ENCODE measurements at regions not wholly inside any gene's neighbourhood (a gene's known extent, or its start where the extent isn't known, plus 50 kb on each side); places are given as distances from the start of the nearest gene placed in this dataset.

DNA sequence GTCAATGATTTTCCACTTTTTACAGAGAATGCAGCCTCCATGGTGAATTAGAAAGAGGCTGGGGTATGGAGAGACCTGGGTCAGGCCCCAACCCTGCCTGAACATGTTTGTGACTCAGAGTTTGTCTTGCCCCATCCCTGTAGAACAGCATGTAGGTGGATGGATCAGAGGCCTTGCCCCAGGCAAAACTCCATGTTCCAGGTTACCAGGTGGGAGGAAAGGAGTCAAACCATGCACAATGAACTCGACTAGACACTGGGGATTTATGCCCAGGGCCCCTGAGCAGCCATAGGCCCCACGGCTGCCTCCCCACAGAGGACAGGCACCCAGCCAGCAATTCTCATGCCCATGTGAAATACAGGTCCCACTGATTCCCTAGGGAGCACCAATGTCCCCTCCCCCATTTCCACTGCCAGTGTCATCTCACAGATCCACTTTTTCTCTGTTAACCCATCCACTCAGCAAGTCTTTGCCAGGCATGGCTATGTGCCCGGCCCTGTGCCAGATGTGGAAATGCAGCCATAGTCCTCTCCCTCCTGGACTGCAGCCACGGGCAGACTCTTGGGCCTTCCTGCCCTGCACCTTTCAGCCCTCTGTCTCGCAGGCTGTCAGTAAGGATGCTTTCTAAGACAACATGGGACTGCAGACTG, 737.8 kb upstream of the HS6ST1 start:
- Histone ChIP-seq H3K4me3 (ENCODE audit: extremely low read depth, insufficient read depth, low read length, poor library complexity, severe bottlenecking) (no peak overlapping the region), H3K27ac (ENCODE audit: low read depth, low read length, severe bottlenecking) (no peak overlapping the region), H3K9me3 (ENCODE audit: control insufficient read depth, low read length) (no peaks in the 10 kb centered on the region), H3K36me3 (ENCODE audit: control insufficient read depth, insufficient read depth, low read length) (no peaks in the 10 kb centered on the region), H3K4me1 (ENCODE audit: control insufficient read depth, insufficient read depth, low read length, poor library complexity, severe bottlenecking) (peaks cover 12% of the 10 kb centered on the region)
- 68 to 92% methylated on average over 4 to 5 of the region's 5 CpGs for WGBS, 2 experiments (ENCODE audit: insufficient coverage in 2 of 2)

DNA sequence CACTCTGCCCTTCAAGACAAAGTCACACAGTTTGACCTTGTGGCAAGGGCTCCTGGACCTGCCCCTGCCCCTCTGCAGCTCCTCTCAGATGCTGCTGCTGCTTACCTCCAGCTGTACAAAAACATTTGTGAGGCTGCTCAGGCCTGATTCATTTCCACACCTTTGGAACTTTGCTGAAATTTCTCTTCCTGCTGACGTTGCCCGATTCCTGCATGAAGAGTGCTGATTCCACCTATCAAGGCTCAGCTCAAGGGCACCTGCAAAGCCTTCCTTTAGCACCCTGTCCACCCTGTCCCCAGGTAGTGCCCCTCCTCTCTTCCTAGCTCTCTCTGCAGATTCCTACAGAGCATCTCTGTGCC, 738.3 kb upstream of the HS6ST1 start:
- Histone ChIP-seq H3K36me3 (ENCODE audit: control insufficient read depth, insufficient read depth, low read length) (no peaks in the 10 kb centered on the region), H3K9me3 (ENCODE audit: control insufficient read depth, low read length) (no peaks in the 10 kb centered on the region), H3K27ac (ENCODE audit: low read depth, low read length, severe bottlenecking) (no peak overlapping the region), H3K4me1 (ENCODE audit: control insufficient read depth, insufficient read depth, low read length, poor library complexity, severe bottlenecking) (peaks cover 16% of the 10 kb centered on the region), H3K4me3 (ENCODE audit: extremely low read depth, insufficient read depth, low read length, poor library complexity, severe bottlenecking) (no peak overlapping the region)
- WGBS, 2 experiments (ENCODE audit: insufficient coverage in 2 of 2), result 80 to 92% methylated on average over 2 of the region's 2 CpGs

DNA sequence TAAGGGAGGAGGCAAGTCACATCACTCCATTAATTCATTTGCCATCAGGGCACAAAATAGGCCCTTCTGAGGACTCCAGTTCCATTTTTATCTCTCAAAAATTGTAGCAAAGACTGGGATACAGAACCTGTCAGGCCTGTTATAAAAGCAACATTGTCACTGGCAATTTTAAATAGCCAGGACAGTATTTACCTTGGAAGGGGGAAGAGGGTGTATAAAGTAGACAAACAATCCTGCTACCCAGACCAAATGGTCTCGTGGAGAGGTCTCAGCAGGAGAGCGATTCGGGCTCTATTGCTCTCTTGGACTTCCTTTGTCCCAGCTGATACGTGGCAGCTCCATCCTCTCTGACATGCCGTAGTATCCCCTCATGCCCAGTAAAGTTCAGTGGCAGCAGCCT, 740.3 kb upstream of the HS6ST1 start:
- Histone ChIP-seq H3K27ac (ENCODE audit: low read depth, low read length, severe bottlenecking) (no peak overlapping the region), H3K9me3 (ENCODE audit: control insufficient read depth, low read length) (no peaks in the 10 kb centered on the region), H3K36me3 (ENCODE audit: control insufficient read depth, insufficient read depth, low read length) (no peaks in the 10 kb centered on the region), H3K4me3 (ENCODE audit: extremely low read depth, insufficient read depth, low read length, poor library complexity, severe bottlenecking) (no peak overlapping the region), H3K4me1 (ENCODE audit: control insufficient read depth, insufficient read depth, low read length, poor library complexity, severe bottlenecking) (peaks cover 18% of the 10 kb centered on the region)
- WGBS, 2 experiments (ENCODE audit: insufficient coverage in 2 of 2), result 98 to 100% methylated on average over 4 to 5 of the region's 5 CpGs

DNA sequence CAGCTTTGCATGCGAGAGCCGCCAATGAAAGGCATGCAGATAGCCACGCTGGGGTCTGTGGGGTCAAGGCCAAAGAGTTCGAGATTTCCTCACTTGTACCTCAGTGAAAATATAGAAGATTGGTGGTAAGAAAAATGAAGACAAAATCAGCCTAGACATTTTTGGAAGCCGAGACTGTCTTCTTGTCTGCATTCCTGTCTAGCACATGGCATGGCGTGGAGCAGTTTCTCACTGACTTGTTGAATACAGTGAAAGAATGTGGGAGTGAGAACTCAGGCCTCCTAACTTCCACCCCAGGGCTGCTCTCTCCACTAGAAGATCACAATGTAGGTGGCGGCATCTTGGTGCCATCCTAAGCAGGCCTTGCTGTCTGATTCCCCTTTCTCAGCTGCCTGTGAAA, 740.8 kb upstream of the HS6ST1 start:
- 88 to 98% methylated on average over 1 to 5 of the region's 7 CpGs for WGBS, 2 experiments (ENCODE audit: insufficient coverage in 2 of 2)
- H3K9me3 ChIP-seq (ENCODE audit: control insufficient read depth, low read length), result no peaks in the 10 kb centered on the region
- peaks cover 18% of the 10 kb centered on the region for H3K4me1 ChIP-seq (ENCODE audit: control insufficient read depth, insufficient read depth, low read length, poor library complexity, severe bottlenecking)
- H3K36me3 ChIP-seq (ENCODE audit: control insufficient read depth, insufficient read depth, low read length), result no peaks in the 10 kb centered on the region
- H3K4me3 ChIP-seq (ENCODE audit: extremely low read depth, insufficient read depth, low read length, poor library complexity, severe bottlenecking), result no peak overlapping the region
- no peak overlapping the region for H3K27ac ChIP-seq (ENCODE audit: low read depth, low read length, severe bottlenecking)

DNA sequence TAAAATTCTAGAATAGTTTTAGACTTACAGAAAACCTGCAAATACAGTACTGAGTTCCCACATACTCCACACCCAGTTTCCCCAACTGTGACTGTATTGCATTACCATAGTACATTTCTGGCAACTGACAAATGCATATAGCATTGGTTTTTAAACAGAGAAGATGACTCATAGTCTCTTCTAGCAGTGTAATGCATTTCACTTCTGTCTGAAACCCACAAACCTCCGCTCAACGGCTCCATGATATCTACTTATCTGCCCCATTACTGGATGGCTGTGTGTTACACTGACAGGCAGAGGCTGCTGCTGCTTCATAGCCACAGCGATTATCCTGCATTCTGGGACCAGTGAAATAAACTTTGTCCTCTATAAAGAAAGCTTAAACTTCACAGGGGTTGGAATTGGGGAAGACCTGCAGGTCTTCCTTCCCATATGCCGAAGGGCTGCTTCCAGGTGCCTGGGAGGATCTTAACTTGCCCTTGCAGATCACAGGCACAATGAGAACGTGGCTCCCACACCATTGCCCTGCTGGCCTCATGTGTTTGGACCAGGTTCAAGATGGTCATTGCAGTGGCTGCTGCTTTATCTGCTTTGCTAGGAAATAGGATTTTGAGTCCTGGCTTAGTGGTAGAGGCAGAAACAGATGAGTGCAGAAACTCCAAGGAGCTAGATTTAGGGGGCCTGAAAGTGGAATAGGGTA, 742.6 kb upstream of the HS6ST1 start:
- Histone ChIP-seq H3K4me3 (ENCODE audit: extremely low read depth, insufficient read depth, low read length, poor library complexity, severe bottlenecking) (no peak overlapping the region), H3K27ac (ENCODE audit: low read depth, low read length, severe bottlenecking) (peak overlapping the region; percentile 58), H3K4me1 (ENCODE audit: control insufficient read depth, insufficient read depth, low read length, poor library complexity, severe bottlenecking) (peaks cover 18% of the 10 kb centered on the region), H3K9me3 (ENCODE audit: control insufficient read depth, low read length) (no peaks in the 10 kb centered on the region), H3K36me3 (ENCODE audit: control insufficient read depth, insufficient read depth, low read length) (no peaks in the 10 kb centered on the region)
- WGBS, 2 experiments (ENCODE audit: insufficient coverage in 2 of 2), result 91 to 97% methylated on average over 4 of the region's 5 CpGs

DNA sequence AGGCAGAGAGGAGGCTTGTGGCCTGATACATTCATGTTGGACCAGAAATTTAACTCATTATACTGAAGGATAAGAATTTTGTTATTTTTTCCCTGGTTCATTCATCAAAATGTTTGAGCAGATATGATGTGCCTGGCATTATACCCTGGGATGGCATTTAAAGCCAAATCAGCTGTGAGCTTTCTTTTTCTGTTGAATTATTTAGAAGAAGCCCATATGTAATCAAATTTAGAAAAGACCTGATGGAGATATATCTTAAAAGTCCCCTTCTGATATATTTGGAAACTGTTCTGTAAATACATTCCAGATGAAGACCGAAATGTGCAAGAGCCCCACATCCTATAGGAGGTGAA, 743.1 kb upstream of the HS6ST1 start:
- Histone ChIP-seq H3K36me3 (ENCODE audit: control insufficient read depth, insufficient read depth, low read length) (no peaks in the 10 kb centered on the region), H3K4me3 (ENCODE audit: extremely low read depth, insufficient read depth, low read length, poor library complexity, severe bottlenecking) (no peak overlapping the region), H3K4me1 (ENCODE audit: control insufficient read depth, insufficient read depth, low read length, poor library complexity, severe bottlenecking) (peaks cover 18% of the 10 kb centered on the region), H3K9me3 (ENCODE audit: control insufficient read depth, low read length) (no peaks in the 10 kb centered on the region), H3K27ac (ENCODE audit: low read depth, low read length, severe bottlenecking) (no peak overlapping the region)
- WGBS, 2 experiments (ENCODE audit: insufficient coverage in 2 of 2), result 80% methylated on average over 1 of the region's 1 CpG; no CpG with 5 or more reads in 1 of the 2 experiments

DNA sequence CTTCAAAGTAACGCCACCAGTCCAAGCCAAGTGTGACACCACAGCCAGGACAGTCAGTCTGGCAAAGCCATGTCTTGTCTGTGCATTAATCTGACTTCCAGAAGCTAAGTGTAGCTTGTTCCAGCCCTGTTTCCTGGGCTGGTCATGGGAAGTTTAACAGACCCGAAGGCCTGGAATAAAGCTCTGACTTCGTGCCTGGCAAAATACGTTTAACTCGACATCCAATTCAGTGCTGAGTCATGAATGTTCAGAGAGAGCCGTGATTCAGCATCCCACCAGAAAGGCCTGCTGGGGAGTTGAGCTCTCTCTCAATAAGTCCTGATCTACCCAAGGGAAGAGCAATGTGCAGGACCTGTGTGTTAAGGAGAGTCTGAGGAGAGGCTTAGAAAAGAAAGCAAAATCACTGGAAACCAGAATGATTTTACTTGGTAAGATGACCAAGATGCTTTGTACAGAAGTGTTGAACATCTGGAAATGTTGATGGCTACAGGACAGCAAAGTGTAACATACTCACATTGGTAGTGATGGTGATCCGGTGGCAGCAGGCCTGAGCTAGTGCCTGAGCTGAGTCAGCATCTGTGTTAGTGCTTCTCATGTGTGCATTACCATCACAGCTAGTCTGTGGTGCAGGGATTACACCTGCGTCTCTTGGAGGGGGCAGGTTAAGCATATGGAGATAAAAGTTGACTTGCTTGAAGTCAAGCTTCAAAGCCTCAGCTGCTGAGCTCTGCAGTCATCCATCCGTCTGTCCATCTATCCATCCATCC, 743.7 kb upstream of the HS6ST1 start:
- Histone ChIP-seq H3K4me3 (ENCODE audit: extremely low read depth, insufficient read depth, low read length, poor library complexity, severe bottlenecking) (no peak overlapping the region), H3K36me3 (ENCODE audit: control insufficient read depth, insufficient read depth, low read length) (no peaks in the 10 kb centered on the region), H3K4me1 (ENCODE audit: control insufficient read depth, insufficient read depth, low read length, poor library complexity, severe bottlenecking) (peaks cover 18% of the 10 kb centered on the region), H3K9me3 (ENCODE audit: control insufficient read depth, low read length) (no peaks in the 10 kb centered on the region), H3K27ac (ENCODE audit: low read depth, low read length, severe bottlenecking) (no peak overlapping the region)
- 88 to 89% methylated on average over 8 to 9 of the region's 9 CpGs for WGBS, 2 experiments (ENCODE audit: insufficient coverage in 2 of 2)

DNA sequence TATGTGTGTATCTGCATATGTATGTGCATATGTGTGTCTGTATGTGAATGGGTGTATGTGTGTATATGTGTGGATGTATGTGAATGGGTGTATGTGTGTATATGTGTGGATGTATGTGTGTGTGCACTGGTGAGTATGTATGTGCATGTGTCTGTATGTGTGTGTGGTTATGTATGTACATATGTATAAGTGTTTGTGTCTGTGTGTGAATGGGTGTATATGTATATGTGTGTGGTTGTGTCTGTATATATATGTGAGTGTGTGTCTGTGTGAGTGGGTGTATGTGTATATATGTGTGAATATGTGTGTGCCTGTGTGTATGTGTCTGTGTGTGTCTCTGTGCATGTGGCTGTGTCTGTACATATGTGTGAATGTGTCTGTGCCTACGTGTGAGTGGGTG, 748.4 kb upstream of the HS6ST1 start:
- Histone ChIP-seq H3K36me3 (ENCODE audit: control insufficient read depth, insufficient read depth, low read length) (no peaks in the 10 kb centered on the region), H3K4me3 (ENCODE audit: extremely low read depth, insufficient read depth, low read length, poor library complexity, severe bottlenecking) (no peak overlapping the region), H3K9me3 (ENCODE audit: control insufficient read depth, low read length) (no peaks in the 10 kb centered on the region), H3K4me1 (ENCODE audit: control insufficient read depth, insufficient read depth, low read length, poor library complexity, severe bottlenecking) (peaks cover under 1% of the 10 kb centered on the region), H3K27ac (ENCODE audit: low read depth, low read length, severe bottlenecking) (no peak overlapping the region)
- 80 to 92% methylated on average over 1 of the region's 1 CpG for WGBS, 2 experiments (ENCODE audit: insufficient coverage in 2 of 2)

DNA sequence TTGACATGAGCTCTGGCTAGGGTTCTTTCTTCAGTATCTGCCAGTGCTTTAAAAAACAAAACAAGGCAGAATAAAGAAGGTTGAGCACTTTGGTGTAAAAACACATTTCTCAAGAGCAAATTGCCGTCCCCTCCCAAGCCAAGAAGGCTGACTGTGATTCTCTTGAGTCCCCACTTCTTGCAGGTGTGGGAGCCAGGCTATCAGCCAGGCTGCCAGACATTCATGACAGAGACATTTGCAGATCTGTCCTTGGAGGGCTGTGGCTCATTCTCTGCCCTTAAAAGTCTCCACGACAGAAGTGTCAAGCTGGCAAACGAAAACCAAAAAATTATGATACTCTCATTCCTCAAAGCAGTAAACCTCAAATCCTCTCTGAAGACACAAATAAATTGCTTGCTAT, 749.3 kb upstream of the HS6ST1 start:
- H3K4me1 ChIP-seq (ENCODE audit: control insufficient read depth, insufficient read depth, low read length, poor library complexity, severe bottlenecking), result no peaks in the 10 kb centered on the region
- no peaks in the 10 kb centered on the region for H3K36me3 ChIP-seq (ENCODE audit: control insufficient read depth, insufficient read depth, low read length)
- H3K4me3 ChIP-seq (ENCODE audit: extremely low read depth, insufficient read depth, low read length, poor library complexity, severe bottlenecking), result no peak overlapping the region
- H3K27ac ChIP-seq (ENCODE audit: low read depth, low read length, severe bottlenecking), result no peak overlapping the region
- H3K9me3 ChIP-seq (ENCODE audit: control insufficient read depth, low read length), result no peaks in the 10 kb centered on the region
- 100% methylated on average over 1 to 2 of the region's 3 CpGs for WGBS, 2 experiments (ENCODE audit: insufficient coverage in 2 of 2)

DNA sequence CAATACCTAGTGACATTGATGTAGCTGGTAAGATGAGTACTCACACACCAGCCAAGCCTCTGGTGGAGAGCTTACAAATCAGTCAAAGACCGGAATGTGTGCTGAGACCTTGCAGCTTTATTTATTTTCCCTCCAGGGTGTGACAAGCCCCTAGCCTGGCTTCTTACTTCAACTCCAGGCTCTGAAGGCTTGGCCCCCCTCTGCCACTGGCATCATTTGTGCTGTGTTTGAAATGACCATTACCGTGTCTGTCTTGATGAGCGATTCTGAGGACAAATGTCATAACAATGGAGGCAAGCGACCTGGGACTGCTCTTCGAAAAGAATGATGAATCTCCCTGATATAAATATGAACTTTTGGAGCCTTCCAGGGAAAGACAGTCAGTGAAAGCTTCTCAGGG, 749.9 kb upstream of the HS6ST1 start:
- Histone ChIP-seq H3K36me3 (ENCODE audit: control insufficient read depth, insufficient read depth, low read length) (no peaks in the 10 kb centered on the region), H3K9me3 (ENCODE audit: control insufficient read depth, low read length) (no peaks in the 10 kb centered on the region), H3K4me1 (ENCODE audit: control insufficient read depth, insufficient read depth, low read length, poor library complexity, severe bottlenecking) (no peaks in the 10 kb centered on the region), H3K4me3 (ENCODE audit: extremely low read depth, insufficient read depth, low read length, poor library complexity, severe bottlenecking) (no peak overlapping the region), H3K27ac (ENCODE audit: low read depth, low read length, severe bottlenecking) (no peak overlapping the region)
- WGBS, 2 experiments (ENCODE audit: insufficient coverage in 2 of 2), result 81 to 90% methylated on average over 5 of the region's 5 CpGs
